GM12892 (cell line): ENCODE measurements at regions not wholly inside any gene's neighbourhood (a gene's known extent, or its start where the extent isn't known, plus 50 kb on each side); places are given as distances from the start of the nearest gene placed in this dataset.

Experiments used
- POLR2A ChIP-seq: IDR thresholded peaks from 2 replicates; pipeline ENCODE4 v1.6.1; 2011; ENCODE audit warnings: low read depth, low read length, control low read depth
- POLR2AphosphoS5 ChIP-seq: IDR thresholded peaks from 2 replicates; pipeline ENCODE4 v1.6.1; 2011; ENCODE audit warnings: low read depth, low read length, control low read depth
- TAF1 ChIP-seq: IDR thresholded peaks from 2 replicates; pipeline ENCODE4 v1.6.1; 2011; ENCODE audit warnings: low read depth, mild to moderate bottlenecking, control low read depth, low read length, borderline replicate concordance

GRCh38 chr1:31523012-31523411, 53.3 kb upstream of the TINAGL1 start:
- TF ChIP-seq POLR2A = no peak
- TF ChIP-seq POLR2AphosphoS5 = no peak
- no peak for TF ChIP-seq TAF1
